H1 (cell line): ENCODE measurements at regions not wholly inside any gene's neighbourhood (a gene's known extent, or its start where the extent isn't known, plus 50 kb on each side); places are given as distances from the start of the nearest gene placed in this dataset.

Experiments used
- TBP ChIP-seq: IDR thresholded peaks from 2 replicates; pipeline ENCODE4 v1.6.1; 2011; ENCODE audit warnings: low read depth, low read length, improper control_type of control experiment
- TF ChIP-seq, protein P1 (sequence below): IDR thresholded peaks from 2 replicates; pipeline ENCODE4 v1.6.1; 2011; ENCODE audit warnings: low read length, improper control_type of control experiment

DNA sequence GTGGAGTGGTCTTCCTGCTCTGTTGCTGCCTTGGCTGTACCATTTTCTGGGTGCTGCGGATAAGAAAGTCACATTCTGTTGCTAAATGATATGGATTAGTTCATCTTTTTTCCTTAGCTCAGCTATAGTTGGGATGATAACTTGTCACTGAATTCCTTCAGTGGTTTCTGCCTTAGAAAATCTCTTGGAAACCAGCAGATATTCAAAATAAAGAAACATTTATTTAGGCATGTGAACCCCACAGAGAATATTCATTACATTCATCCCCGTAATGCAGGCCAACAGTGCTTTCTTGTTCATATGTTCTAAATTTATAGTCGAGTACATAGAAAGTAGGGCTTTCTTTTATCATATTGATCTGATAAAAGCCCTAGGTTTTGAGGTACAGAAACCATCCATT, 151.3 kb downstream of the CYB561 start:
- TF ChIP-seq, protein P1, sequence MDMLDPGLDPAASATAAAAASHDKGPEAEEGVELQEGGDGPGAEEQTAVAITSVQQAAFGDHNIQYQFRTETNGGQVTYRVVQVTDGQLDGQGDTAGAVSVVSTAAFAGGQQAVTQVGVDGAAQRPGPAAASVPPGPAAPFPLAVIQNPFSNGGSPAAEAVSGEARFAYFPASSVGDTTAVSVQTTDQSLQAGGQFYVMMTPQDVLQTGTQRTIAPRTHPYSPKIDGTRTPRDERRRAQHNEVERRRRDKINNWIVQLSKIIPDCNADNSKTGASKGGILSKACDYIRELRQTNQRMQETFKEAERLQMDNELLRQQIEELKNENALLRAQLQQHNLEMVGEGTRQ, result no peak
- TF ChIP-seq TBP, result no peak
